ENCODE measurements at regions not wholly inside any gene's neighbourhood (a gene's known extent, or its start where the extent isn't known, plus 50 kb on each side); places are given as distances from the start of the nearest gene placed in this dataset.
A peak's percentile ranks its signal among the peaks of the same experiment; 100 is the strongest.
"Not testable (repeated sequence)": the region's sequence is repeated elsewhere in the genome, so short reads cannot be mapped to it uniquely, and the experiment has no call there.

- Mint-ChIP-seq H3K9me3 (no peaks in the 10 kb centered on the region), H3K4me3 (no peak overlapping the region), H3K4me1 (no peaks in the 10 kb centered on the region), H3K27ac (no peak overlapping the region), H3K27me3 (ENCODE audit: insufficient read depth) (no peaks in the 10 kb centered on the region), H3K36me3 (ENCODE audit: low read depth) (no peaks in the 10 kb centered on the region)
- TF ChIP-seq CTCF (conservative IDR thresholded peaks at IDR 0.05), result peak; percentile 63
- no peaks in the 10 kb centered on the region for H3K9me3 ChIP-seq (ENCODE audit: control insufficient read depth, low read length)
- no peak overlapping the region for H3K9ac ChIP-seq (ENCODE audit: extremely low read depth, low read length, poor library complexity, severe bottlenecking)
- no peak overlapping the region for H3K27ac ChIP-seq (ENCODE audit: low read depth, low read length)
- no peaks in the 10 kb centered on the region for H3K27me3 ChIP-seq (ENCODE audit: control insufficient read depth, insufficient read depth, low read length, poor library complexity, severe bottlenecking)
- no peak for DNase-seq
- no peaks in the 10 kb centered on the region for H3K4me1 ChIP-seq (ENCODE audit: control insufficient read depth, insufficient read depth, low read length)
- WGBS, 2 experiments (ENCODE audit: insufficient coverage in 1 of 2, insufficient read length in 1 of 2), result 80% methylated on average over 2 to 3 of the region's 3 CpGs
- H3K4me3 ChIP-seq (ENCODE audit: low read length), result no peak overlapping the region
- no peaks in the 10 kb centered on the region for H3K36me3 ChIP-seq (ENCODE audit: control insufficient read depth, insufficient read depth, low read length)
Measured at GRCh38 chrX:139475432-139475831, 55.1 kb upstream of the F9 start.

- not testable (repeated sequence) for H3K4me3 Mint-ChIP-seq; DNase-seq; H3K27me3 Mint-ChIP-seq (ENCODE audit: insufficient read depth); H3K36me3 ChIP-seq (ENCODE audit: control insufficient read depth, insufficient read depth, low read length); H3K9me3 ChIP-seq (ENCODE audit: control insufficient read depth, low read length); H3K4me1 Mint-ChIP-seq; H3K36me3 Mint-ChIP-seq (ENCODE audit: low read depth); H3K4me3 ChIP-seq (ENCODE audit: low read length); H3K27ac ChIP-seq (ENCODE audit: low read depth, low read length); H3K9ac ChIP-seq (ENCODE audit: extremely low read depth, low read length, poor library complexity, severe bottlenecking); H3K4me1 ChIP-seq (ENCODE audit: control insufficient read depth, insufficient read depth, low read length); H3K27me3 ChIP-seq (ENCODE audit: control insufficient read depth, insufficient read depth, low read length, poor library complexity, severe bottlenecking); H3K27ac Mint-ChIP-seq
- peaks cover 44% of the 10 kb centered on the region for H3K9me3 Mint-ChIP-seq
- WGBS, 2 experiments (ENCODE audit: insufficient coverage in 1 of 2, insufficient read length in 1 of 2), result 95 to 100% methylated on average over 1 of the region's 1 CpG
Measured at GRCh38 chrX:139461945-139462344, 68.6 kb upstream of the F9 start.

GRCh38 chrX:139454743-139455142 lies 75.8 kb upstream of the F9 start:
- H3K27me3 ChIP-seq (ENCODE audit: control insufficient read depth, insufficient read depth, low read length, poor library complexity, severe bottlenecking), result no peaks in the 10 kb centered on the region
- H3K4me3 ChIP-seq (ENCODE audit: low read length), result no peak overlapping the region
- Mint-ChIP-seq H3K36me3 (ENCODE audit: low read depth) (no peaks in the 10 kb centered on the region), H3K27me3 (ENCODE audit: insufficient read depth) (no peaks in the 10 kb centered on the region), H3K9me3 (no peaks in the 10 kb centered on the region), H3K27ac (no peak overlapping the region), H3K4me1 (no peaks in the 10 kb centered on the region), H3K4me3 (no peak overlapping the region)
- H3K9ac ChIP-seq (ENCODE audit: extremely low read depth, low read length, poor library complexity, severe bottlenecking), result no peak overlapping the region
- no peaks in the 10 kb centered on the region for H3K9me3 ChIP-seq (ENCODE audit: control insufficient read depth, low read length)
- no peak overlapping the region for H3K27ac ChIP-seq (ENCODE audit: low read depth, low read length)
- no peak for TF ChIP-seq CTCF (conservative IDR thresholded peaks at IDR 0.05)
- H3K36me3 ChIP-seq (ENCODE audit: control insufficient read depth, insufficient read depth, low read length), result no peaks in the 10 kb centered on the region
- no peaks in the 10 kb centered on the region for H3K4me1 ChIP-seq (ENCODE audit: control insufficient read depth, insufficient read depth, low read length)
- no peak for DNase-seq
- no CpG with 5 or more reads among the region's 1 CpG for WGBS, 2 experiments (ENCODE audit: insufficient coverage in 1 of 2, insufficient read length in 1 of 2)

- Mint-ChIP-seq H3K4me1 (no peaks in the 10 kb centered on the region), H3K4me3 (no peak overlapping the region), H3K27me3 (ENCODE audit: insufficient read depth) (no peaks in the 10 kb centered on the region), H3K9me3 (peaks cover 9% of the 10 kb centered on the region), H3K27ac (no peak overlapping the region), H3K36me3 (ENCODE audit: low read depth) (no peaks in the 10 kb centered on the region)
- no peaks in the 10 kb centered on the region for H3K27me3 ChIP-seq (ENCODE audit: control insufficient read depth, insufficient read depth, low read length, poor library complexity, severe bottlenecking)
- WGBS, 2 experiments (ENCODE audit: insufficient coverage in 1 of 2, insufficient read length in 1 of 2), result 80 to 96% methylated on average over 1 to 2 of the region's 2 CpGs
- no peak overlapping the region for H3K27ac ChIP-seq (ENCODE audit: low read depth, low read length)
- no peaks in the 10 kb centered on the region for H3K4me1 ChIP-seq (ENCODE audit: control insufficient read depth, insufficient read depth, low read length)
- H3K4me3 ChIP-seq (ENCODE audit: low read length), result no peak overlapping the region
- TF ChIP-seq CTCF (conservative IDR thresholded peaks at IDR 0.05), result no peak
- H3K9me3 ChIP-seq (ENCODE audit: control insufficient read depth, low read length), result no peaks in the 10 kb centered on the region
- no peak for DNase-seq
- no peak overlapping the region for H3K9ac ChIP-seq (ENCODE audit: extremely low read depth, low read length, poor library complexity, severe bottlenecking)
- H3K36me3 ChIP-seq (ENCODE audit: control insufficient read depth, insufficient read depth, low read length), result no peaks in the 10 kb centered on the region
Measured at GRCh38 chrX:139448996-139449395, 81.5 kb upstream of the F9 start.

All from endodermal cell (in vitro differentiated cells).